GM18498 (cell line): ENCODE measurements at regions not wholly inside any gene's neighbourhood (a gene's known extent, or its start where the extent isn't known, plus 50 kb on each side); places are given as distances from the start of the nearest gene placed in this dataset.

Experiments used
- ATAC-seq: cut with Tn5 transposase; IDR thresholded peaks from one replicate; pipeline ENCODE4 v1.9.1; 2021; ENCODE audit warnings: mild to moderate bottlenecking, moderate library complexity; ENCODE audit not compliant: unreplicated experiment

- no peak for ATAC-seq
Measured at GRCh38 chr9:8262625-8263622, 463.3 kb upstream of the DMAC1 start.

- ATAC-seq = no peak
Measured at GRCh38 chr9:8261737-8262136, 462.2 kb upstream of the DMAC1 start.

DNA sequence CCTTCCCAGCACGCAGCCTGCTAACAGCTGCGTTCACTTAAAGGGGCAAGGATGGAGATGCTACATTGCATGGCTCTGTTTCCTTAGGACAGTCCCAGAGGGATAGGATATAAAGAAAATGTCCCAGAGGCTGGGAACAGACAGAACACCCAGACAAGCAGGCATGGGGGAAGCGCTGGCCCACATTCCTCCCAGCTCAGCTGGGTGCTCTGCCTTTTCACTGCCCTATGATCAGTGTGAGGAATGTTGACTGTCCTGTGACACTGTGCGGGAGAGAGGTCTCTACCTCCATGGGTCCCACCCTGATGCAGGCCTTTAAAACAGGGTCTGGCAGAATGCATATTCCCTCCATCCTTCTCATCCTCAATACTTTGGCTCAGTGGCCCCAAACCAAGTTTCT is 459.4 kb upstream of the DMAC1 start:
- no peak for ATAC-seq

GRCh38 chr9:8256880-8257279 is 457.3 kb upstream of the DMAC1 start:
- ATAC-seq = no peak

DNA sequence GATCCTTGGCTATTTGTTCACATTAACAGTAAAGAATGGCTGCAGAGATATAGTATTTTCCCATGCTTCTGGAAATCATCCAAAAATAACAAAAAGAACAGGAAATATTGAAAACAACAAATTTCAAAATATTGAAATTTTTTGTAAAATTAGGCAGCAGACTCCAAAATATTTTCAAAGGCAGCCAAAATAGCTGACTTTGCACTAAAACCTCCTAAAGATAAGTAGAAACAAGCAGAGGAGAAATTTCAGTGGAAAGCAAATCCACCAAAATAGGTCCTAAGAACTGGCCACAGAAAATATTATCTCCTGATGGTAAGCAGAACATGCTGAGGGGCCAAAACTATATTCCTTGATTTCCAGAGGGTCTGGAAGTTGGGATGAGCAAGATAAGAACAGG is 456.3 kb upstream of the DMAC1 start:
- no peak for ATAC-seq

DNA sequence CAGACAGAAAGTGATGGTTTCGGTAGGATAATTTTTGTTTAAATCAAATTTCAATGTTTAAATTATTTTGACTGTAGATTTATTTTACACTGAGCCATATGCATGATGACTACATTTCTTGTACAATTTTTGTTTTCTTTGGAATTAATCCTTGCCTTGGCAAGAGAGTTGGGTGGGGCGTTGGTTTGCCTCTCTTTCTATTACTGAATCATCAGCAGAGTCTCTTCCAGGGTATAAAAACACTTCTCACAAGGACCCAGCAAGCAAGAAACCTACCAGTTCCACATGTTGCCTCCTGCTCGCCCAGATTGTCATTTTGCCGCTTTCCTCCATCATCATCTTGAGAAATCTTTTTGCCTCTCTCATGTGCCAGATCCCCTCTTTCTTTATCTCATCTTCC is 455.0 kb upstream of the DMAC1 start:
- ATAC-seq = no peak

- ATAC-seq = no peak
Measured at GRCh38 chr9:8252445-8252844, 452.9 kb upstream of the DMAC1 start.

DNA sequence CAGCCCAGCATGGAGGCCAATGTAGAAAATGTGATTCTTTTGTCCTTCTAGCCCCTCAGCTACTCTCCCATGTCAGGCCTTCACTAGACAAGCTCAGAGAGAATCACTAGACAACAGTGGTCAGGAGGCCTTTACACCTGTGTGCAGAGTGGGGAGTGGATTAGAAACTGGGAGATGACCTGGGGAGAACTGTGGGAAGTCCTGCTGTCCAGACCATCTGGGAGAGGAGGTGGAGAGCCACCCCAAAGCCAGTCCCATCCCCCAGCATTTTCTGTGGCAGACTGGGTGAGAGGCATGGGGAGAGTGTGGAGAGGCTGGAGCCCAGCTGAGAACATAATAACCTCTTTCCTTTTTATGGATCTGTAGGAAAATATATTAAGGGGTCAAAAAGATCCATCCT is 452.0 kb upstream of the DMAC1 start:
- ATAC-seq = no peak

GRCh38 chr9:8244505-8245092 is 445.0 kb upstream of the DMAC1 start:
- ATAC-seq = no peak

DNA sequence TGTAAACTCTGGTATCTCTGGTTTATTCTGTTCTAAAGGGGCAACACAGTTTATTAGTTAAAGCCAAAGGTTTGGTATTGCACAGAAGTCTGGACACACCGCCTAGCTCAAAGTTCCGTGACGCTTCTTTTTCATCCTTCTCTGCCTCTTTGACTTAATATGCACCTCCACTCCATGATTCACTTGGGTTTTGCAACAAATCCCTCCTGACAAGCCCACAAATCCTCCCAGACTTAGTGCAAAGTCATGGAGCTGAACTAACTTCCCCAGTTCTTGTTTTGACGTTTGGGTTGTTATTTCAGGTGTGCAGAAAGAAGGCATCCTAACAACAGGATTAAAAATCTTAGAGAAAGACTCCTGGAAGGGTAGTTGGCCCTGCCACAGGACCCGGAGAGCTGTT is 441.6 kb upstream of the DMAC1 start:
- ATAC-seq = no peak

- ATAC-seq = no peak
Measured at GRCh38 chr9:8237096-8237495, 437.5 kb upstream of the DMAC1 start.

GRCh38 chr9:8235489-8235888 is 435.9 kb upstream of the DMAC1 start:
- no peak for ATAC-seq

GRCh38 chr9:8234316-8234715 is 434.7 kb upstream of the DMAC1 start:
- no peak for ATAC-seq

DNA sequence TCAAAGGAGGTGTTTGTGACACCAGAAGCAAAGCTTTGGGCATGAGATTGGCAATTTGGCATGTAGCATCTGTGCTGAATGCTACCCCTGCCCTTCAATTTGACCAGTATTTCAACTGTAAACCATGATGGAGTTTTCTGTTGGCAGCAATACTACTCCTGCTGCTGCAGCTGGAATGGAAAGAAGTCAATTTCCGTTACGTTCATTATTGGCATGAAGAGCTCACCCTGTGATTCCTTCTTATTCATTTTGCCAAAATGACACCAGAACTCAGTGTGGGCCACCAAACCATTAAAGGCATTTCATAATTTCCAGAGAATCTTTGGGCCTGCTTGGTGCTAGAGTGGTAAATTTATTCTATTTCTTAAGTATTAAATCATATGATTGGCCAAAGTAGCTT is 433.1 kb upstream of the DMAC1 start:
- no peak for ATAC-seq

GRCh38 chr9:8229226-8229625 is 429.6 kb upstream of the DMAC1 start:
- no peak for ATAC-seq

GRCh38 chr9:8224381-8224801 is 424.8 kb upstream of the DMAC1 start:
- no peak for ATAC-seq

DNA sequence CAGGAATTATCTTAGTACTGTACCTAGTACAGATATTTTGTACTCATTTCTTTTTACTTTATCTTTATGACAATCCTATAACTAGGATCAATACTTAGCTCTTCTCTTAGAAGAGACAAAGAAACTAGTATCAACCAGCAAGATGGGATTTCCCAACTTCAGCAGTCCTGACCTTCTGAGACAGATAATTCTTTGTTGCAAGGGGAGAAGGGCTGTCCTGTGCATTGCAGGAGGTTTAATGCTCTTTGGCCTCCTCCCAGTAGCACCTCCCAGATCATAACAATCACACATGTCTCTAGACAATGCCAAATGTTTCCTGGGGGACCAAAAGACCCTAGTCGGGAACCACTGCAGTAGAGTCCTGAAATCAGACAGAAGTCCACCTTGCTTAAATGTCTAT is 424.3 kb upstream of the DMAC1 start:
- ATAC-seq = no peak

GRCh38 chr9:8221462-8221861 is 421.9 kb upstream of the DMAC1 start:
- ATAC-seq = no peak

DNA sequence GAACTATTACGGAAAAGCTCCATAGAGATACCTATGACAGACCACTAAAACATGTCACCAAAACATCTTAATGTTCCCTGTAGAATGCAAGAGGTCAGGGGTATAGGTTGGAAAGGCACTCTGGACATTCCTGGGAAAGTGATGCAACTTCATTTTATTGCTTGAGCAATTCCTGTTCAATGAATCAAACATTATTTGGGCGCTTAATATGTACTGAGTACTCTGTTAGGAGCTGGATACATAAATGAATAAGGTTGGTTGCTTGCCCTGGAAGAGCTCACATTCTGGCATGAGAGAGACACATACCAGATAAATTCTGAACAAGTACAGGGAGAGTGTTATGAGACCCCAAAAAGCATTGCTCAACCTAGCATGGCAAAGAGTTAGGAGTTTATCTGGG is 408.9 kb upstream of the DMAC1 start:
- ATAC-seq = no peak

DNA sequence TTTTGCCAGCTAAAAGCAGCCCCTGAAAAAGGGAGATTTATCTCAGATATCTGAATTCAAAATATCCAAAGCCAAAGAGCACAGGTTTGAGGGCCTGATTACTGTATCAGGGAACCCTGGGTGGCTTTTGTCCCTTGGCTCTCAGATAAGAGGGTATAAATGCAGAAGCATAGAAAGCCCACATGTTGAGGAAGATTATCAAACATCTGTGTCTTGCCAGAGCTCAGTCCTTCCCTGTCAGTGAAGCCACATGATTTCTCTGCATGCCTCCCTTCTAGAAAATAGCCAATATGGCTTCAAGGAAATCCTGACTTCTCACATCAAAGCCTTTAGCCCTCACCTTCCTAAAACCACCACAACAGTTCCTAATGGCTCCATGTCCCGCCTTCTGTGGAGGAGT is 408.0 kb upstream of the DMAC1 start:
- ATAC-seq = no peak

DNA sequence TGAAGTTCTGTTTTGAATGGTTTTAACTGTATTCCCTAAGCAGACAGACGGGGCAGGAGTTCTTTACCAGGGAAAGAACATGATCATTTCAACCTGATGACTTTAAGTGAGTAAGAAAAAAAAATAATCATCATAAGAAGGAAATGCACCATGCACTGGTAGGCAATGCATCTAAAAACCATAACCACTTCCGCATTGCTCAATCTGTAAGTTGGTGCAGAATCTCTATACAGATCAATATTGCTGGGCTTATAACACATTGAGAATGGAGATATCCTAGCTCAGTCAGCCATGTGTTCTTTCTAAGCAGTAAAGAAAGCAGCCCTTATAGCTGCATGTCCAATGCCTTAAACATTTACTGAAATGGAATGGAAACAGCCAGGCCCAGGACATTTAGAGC is 407.1 kb upstream of the DMAC1 start:
- ATAC-seq = no peak

DNA sequence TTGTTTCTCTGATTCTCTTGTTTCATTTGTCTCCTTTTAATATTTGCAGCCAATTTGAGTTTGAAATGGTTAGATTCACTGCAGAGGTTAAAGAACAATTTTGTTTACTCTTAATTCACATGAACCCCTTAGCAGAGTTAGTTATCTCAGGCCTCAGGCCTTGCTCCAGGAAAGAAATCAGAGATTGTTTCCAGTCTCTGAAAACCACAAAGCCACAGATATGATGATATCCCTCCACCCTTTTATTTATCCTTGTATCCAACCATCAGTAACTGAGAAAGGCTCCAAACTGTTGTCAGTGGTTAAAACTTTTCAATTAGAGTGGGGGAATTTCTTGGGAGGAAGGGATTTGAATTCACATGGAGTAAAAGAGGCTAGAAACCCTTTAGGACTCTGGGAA is 406.0 kb upstream of the DMAC1 start:
- no peak for ATAC-seq
